ENCODE measurements at regions not wholly inside any gene's neighbourhood (a gene's known extent, or its start where the extent isn't known, plus 50 kb on each side); places are given as distances from the start of the nearest gene placed in this dataset.

- DNase-seq (ENCODE audit: low read depth): no peak
- no peak overlapping the region for H3K4me3 ChIP-seq (ENCODE audit: control insufficient read depth, low read depth, low read length)
- no peak for TF ChIP-seq CTCF (IDR thresholded peaks at IDR 0.05; ENCODE audit: control insufficient read depth, insufficient read depth, low read depth, low read length, missing control alignments)
These were observed 79.2 kb downstream of the LLPH start for GRCh38 chr12:66051361-66051760.

GRCh38 chr12:66050610-66051009, 79.9 kb downstream of the LLPH start:
- no peak overlapping the region for H3K4me3 ChIP-seq (ENCODE audit: control insufficient read depth, low read depth, low read length)
- DNase-seq (ENCODE audit: low read depth): no peak
- no peak for TF ChIP-seq CTCF (IDR thresholded peaks at IDR 0.05; ENCODE audit: control insufficient read depth, insufficient read depth, low read depth, low read length, missing control alignments)

- no peak for DNase-seq (ENCODE audit: low read depth)
- no peak for TF ChIP-seq CTCF (IDR thresholded peaks at IDR 0.05; ENCODE audit: control insufficient read depth, insufficient read depth, low read depth, low read length, missing control alignments)
- no peak overlapping the region for H3K4me3 ChIP-seq (ENCODE audit: control insufficient read depth, low read depth, low read length)
These were observed 80.3 kb downstream of the LLPH start for GRCh38 chr12:66050283-66050576.

- H3K4me3 ChIP-seq (ENCODE audit: control insufficient read depth, low read depth, low read length): no peak overlapping the region
- no peak for TF ChIP-seq CTCF (IDR thresholded peaks at IDR 0.05; ENCODE audit: control insufficient read depth, insufficient read depth, low read depth, low read length, missing control alignments)
- DNase-seq (ENCODE audit: low read depth): no peak
These were observed 80.8 kb downstream of the LLPH start for GRCh38 chr12:66049538-66050282.

DNA sequence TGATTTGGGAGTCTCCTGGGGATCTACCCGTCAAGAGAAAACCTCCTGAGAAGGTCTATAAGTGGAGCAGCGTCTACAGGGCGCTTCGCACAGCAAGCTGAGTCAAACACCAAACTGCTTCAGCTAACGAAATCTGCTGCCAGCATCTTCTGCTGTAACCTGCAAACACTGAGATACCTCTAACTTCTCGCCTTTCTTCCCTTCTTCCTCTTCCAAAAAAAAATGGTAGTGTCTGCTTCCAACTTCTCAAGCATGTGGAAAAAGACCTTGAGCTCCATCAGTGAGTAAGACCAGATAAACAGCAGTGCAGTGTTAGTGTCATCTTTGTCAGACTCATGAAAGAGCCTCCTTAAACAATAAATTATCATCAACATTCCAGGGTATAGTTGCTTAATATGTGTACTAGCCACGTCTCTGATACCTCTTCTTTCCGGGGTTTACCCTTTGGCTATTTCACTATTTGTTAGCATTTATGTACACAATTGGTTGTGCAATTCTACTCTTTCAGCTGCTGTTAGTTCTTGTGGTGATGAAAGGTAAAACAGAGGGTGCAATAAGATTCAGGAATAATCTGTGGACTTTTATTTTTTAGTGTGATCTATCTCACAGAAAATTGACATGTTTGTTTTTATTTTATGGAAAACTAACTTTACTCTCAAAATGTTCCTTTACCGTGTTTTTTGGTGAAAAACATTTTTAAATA, 81.6 kb downstream of the LLPH start:
- no peak overlapping the region for H3K4me3 ChIP-seq (ENCODE audit: control insufficient read depth, low read depth, low read length)
- no peak for TF ChIP-seq CTCF (IDR thresholded peaks at IDR 0.05; ENCODE audit: control insufficient read depth, insufficient read depth, low read depth, low read length, missing control alignments)
- no peak for DNase-seq (ENCODE audit: low read depth)

GRCh38 chr12:66048218-66048834, 82.2 kb downstream of the LLPH start:
- H3K4me3 ChIP-seq (ENCODE audit: control insufficient read depth, low read depth, low read length): no peak overlapping the region
- DNase-seq (ENCODE audit: low read depth): no peak
- no peak for TF ChIP-seq CTCF (IDR thresholded peaks at IDR 0.05; ENCODE audit: control insufficient read depth, insufficient read depth, low read depth, low read length, missing control alignments)
